Stomach (tissue), 8 donors: ENCODE measurements at regions not wholly inside any gene's neighbourhood (a gene's known extent, or its start where the extent isn't known, plus 50 kb on each side); places are given as distances from the start of the nearest gene placed in this dataset.

Experiments
- DNase-seq, 2 donors: peaks; one replicate each; pipeline versions ENCODE4 v3.0.0 to v3.0.0-alpha.2; 2013 to 2019
- H3K27ac ChIP-seq, 5 donors: fragments of 200-600 bp in 4 of 5; sonication (generic) in 4 of 5; one replicate each; pipeline ENCODE4 v1.5.1; 2013 to 2019; ENCODE audit warnings: mild to moderate bottlenecking in 1 of 5, moderate library complexity in 1 of 5
- H3K27me3 ChIP-seq, 3 donors: fragments of 200-600 bp; sonication (generic); one replicate each; pipeline ENCODE4 v1.5.1; 2017 to 2019; ENCODE audit warnings: mixed run types in 1 of 3
- H3K36me3 ChIP-seq, 4 donors: fragments of 200-600 bp; sonication (generic); 1 replicate in 3 of 4; 2 replicates in 1 of 4; pipeline ENCODE4 v1.5.1; 2016 to 2019
- H3K4me1 ChIP-seq, 4 donors: fragments of 200-600 bp; sonication (generic); one replicate each; pipeline ENCODE4 v1.5.1; 2016 to 2019
- H3K4me3 ChIP-seq, 4 donors: fragments of 200-600 bp; sonication (generic) in 3 of 4; one replicate each; pipeline ENCODE4 v1.5.1; 2016 to 2019; ENCODE audit warnings: mild to moderate bottlenecking in 1 of 4
- H3K9me3 ChIP-seq, 4 donors: fragments of 200-600 bp; sonication (generic); one replicate each; pipeline ENCODE4 v1.5.1; 2016 to 2019
- CTCF ChIP-seq, 7 experiments: fragments of 450-650 bp in 4 of 7; fragments of 200-600 bp in 3 of 7; sonication (generic) in 3 of 7; IDR thresholded peaks; one replicate each; pipeline ENCODE4 v1.5.1; 2016 to 2019; ENCODE audit warnings: antibody characterized with exemption in 7 of 7, control low read depth in 2 of 7, mild to moderate bottlenecking in 1 of 7
- EP300 ChIP-seq: sonication (generic); formaldehyde crosslinking; IDR thresholded peaks from one replicate; pipeline ENCODE4 v1.6.1; 2017; ENCODE audit warnings: antibody characterized with exemption
- POLR2A ChIP-seq, 4 donors: fragments of 450-650 bp; IDR thresholded peaks; one replicate each; pipeline ENCODE4 v1.6.1; 2016; ENCODE audit warnings: antibody characterized with exemption in 4 of 4, control low read depth in 2 of 4, mild to moderate bottlenecking in 1 of 4, moderate library complexity in 1 of 4
- POLR2AphosphoS5 ChIP-seq, 3 donors: sonication (generic); formaldehyde crosslinking; IDR thresholded peaks; one replicate each; pipeline ENCODE4 v1.6.1; 2016; ENCODE audit warnings: antibody characterized with exemption in 3 of 3
- WGBS, 5 donors: extraction: QIAGEN DNeasy Blood & Tissue Kit in 3 of 5; methylation state at CpG; one replicate each; pipeline versions ENCODE4 v1.1.5 to v1.1.7; 2013 to 2018; 5-methylcytosine and 5-hydroxymethylcytosine counted together
- intact Hi-C: fragments of 100-400 bp; cut with DNase I; formaldehyde crosslinking; loops from one replicate; pipeline ENCODE4 v1.15.1; 2023; ENCODE audit warnings: low total_unique reads
- donor health status: healthy with polysubstance abuse.
- donor health status: Bipolar disorder and iron deficiency.
- donor health status: healthy.

DNA sequence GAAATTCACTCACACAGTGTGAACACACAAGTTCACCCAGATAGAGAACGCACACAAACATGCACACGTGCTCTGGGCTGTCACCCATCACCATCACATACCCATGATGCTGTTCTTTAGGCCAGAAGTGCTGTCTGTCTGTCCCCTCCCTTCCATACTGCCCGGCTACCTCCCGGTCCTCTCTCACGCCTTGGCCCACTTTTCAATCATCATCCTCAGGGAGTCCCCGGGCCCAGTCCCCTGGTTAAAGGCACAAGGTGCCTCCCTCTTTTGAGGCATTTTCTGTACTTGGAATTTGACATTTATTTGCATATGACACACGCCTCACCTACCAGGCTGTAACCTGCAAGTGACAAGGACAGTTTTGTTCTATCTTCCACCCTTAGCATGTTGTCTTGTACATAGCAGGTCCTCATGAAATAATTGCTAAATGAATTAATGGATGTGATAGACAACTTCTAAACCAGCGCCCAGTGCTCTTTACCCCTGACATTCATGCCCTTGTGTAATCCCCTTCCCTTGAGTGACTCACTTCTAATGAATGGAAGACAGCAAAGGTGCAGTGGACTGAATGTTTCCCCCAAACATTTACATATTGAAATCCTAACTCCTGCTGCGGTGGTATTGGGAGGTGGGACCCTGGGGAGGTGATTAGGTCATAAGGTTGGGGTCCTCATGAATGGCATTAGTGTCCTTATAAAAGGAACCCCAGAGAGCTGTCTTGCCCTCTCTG, 73.9 kb upstream of the ADPGK start:
- peaks cover 0 to 6% (median 0%) of the 10 kb centered on the region in 3 donors for H3K27me3 ChIP-seq
- H3K27ac ChIP-seq, result no peak overlapping the region
- H3K4me1 ChIP-seq, result no peaks in the 10 kb centered on the region
- H3K4me3 ChIP-seq, result no peak overlapping the region
- H3K9me3 ChIP-seq, result no peaks in the 10 kb centered on the region
- TF ChIP-seq EP300 (no peak), POLR2A (IDR thresholded peaks at IDR 0.05) (no peak), CTCF (IDR thresholded peaks at IDR 0.05) (no peak), POLR2AphosphoS5 (IDR thresholded peaks at IDR 0.05) (no peak)
- intact Hi-C loops, result no loop called here
- H3K36me3 ChIP-seq, result no peaks in the 10 kb centered on the region
- 65 to 74% (median 73%) methylated on average over 9 of the region's 9 CpGs for WGBS, 5 donors
- DNase-seq, result no peak

GRCh38 chr15:72856549-72857040, 73.0 kb upstream of the ADPGK start:
- Histone ChIP-seq H3K36me3 (no peaks in the 10 kb centered on the region), H3K4me3 (no peak overlapping the region), H3K27ac (no peak overlapping the region), H3K4me1 (no peaks in the 10 kb centered on the region), H3K9me3 (no peaks in the 10 kb centered on the region), H3K27me3 (peaks cover 0 to 10% (median 0%) of the 10 kb centered on the region in 3 donors)
- DNase-seq, result no peak
- WGBS, 5 donors, result 66 to 89% (median 80%) methylated on average over 3 to 5 of the region's 5 CpGs
- TF ChIP-seq EP300 (no peak), POLR2AphosphoS5 (IDR thresholded peaks at IDR 0.05) (no peak), POLR2A (IDR thresholded peaks at IDR 0.05) (no peak), CTCF (IDR thresholded peaks at IDR 0.05) (no peak)
- intact Hi-C loops, result no loop called here

DNA sequence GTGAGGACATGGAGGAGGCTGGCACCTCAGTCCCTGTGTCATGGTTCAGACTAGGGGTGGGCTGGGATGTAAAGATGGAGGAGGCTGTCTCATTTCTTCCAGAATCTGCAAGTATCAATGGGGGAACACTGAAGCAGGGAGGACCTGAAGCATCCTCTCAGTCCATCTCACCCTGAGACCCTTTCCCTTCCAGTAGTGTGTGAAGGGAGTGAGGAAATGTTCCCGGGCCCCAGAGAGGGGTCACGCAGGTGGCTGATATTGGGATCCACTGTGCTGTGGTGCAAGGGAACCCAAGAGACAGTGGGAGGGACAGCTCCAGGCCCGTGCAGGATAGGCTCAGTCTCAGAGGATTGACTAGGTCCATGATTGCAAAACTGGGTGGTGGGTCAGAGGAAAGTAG, 72.2 kb upstream of the ADPGK start:
- intact Hi-C loops, result no loop called here
- no peak for TF ChIP-seq EP300
- no peak for TF ChIP-seq POLR2AphosphoS5 (IDR thresholded peaks at IDR 0.05)
- no peak for TF ChIP-seq CTCF (IDR thresholded peaks at IDR 0.05)
- TF ChIP-seq POLR2A (IDR thresholded peaks at IDR 0.05), result no peak
- no peaks in the 10 kb centered on the region for H3K4me1 ChIP-seq

GRCh38 chr15:72852273-72852672, 68.7 kb upstream of the ADPGK start:
- DNase-seq, result peak in 1 of 2 donors; percentile 66
- H3K27me3 ChIP-seq, result peaks cover 0 to 34% (median 4%) of the 10 kb centered on the region in 3 donors
- H3K9me3 ChIP-seq, result no peaks in the 10 kb centered on the region
- H3K4me3 ChIP-seq, result no peak overlapping the region
- no peak overlapping the region for H3K27ac ChIP-seq
- WGBS, 5 donors, result 19 to 50% (median 45%) methylated on average over 3 of the region's 3 CpGs
- intact Hi-C loops, result no loop called here
- no peak for TF ChIP-seq CTCF (IDR thresholded peaks at IDR 0.05)
- TF ChIP-seq POLR2A (IDR thresholded peaks at IDR 0.05), result no peak
- TF ChIP-seq EP300, result no peak
- no peak for TF ChIP-seq POLR2AphosphoS5 (IDR thresholded peaks at IDR 0.05)
- no peaks in the 10 kb centered on the region for H3K4me1 ChIP-seq
- no peaks in the 10 kb centered on the region for H3K36me3 ChIP-seq

More for the DNA sequence above, 72.2 kb upstream of the ADPGK start:
- WGBS, 5 donors, result 43 to 85% (median 69%) methylated on average over 3 of the region's 3 CpGs
- Histone ChIP-seq H3K27me3 (peaks cover 0 to 17% (median 0%) of the 10 kb centered on the region in 3 donors), H3K36me3 (no peaks in the 10 kb centered on the region), H3K4me3 (no peak overlapping the region), H3K27ac (no peak overlapping the region), H3K9me3 (no peaks in the 10 kb centered on the region)
- no peak for DNase-seq
